HG02870 (cell line): ENCODE measurements at regions not wholly inside any gene's neighbourhood (a gene's known extent, or its start where the extent isn't known, plus 50 kb on each side); places are given as distances from the start of the nearest gene placed in this dataset.
"Not testable (repeated sequence)": the region's sequence is repeated elsewhere in the genome, so short reads cannot be mapped to it uniquely, and the experiment has no call there.

ENCODE experiments used
- ATAC-seq: cut with Tn5 transposase; IDR thresholded peaks from one replicate; pipeline ENCODE4 v1.9.1; 2021; ENCODE audit warnings: mild to moderate bottlenecking, moderate library complexity; ENCODE audit not compliant: unreplicated experiment

- no peak for ATAC-seq
Measured at GRCh38 chr4:16450724-16451123, 224.5 kb upstream of the TAPT1 start.

- ATAC-seq = no peak
Measured at GRCh38 chr4:16450031-16450430, 223.8 kb upstream of the TAPT1 start.

- no peak for ATAC-seq
Measured at GRCh38 chr4:16449406-16449805, 223.1 kb upstream of the TAPT1 start.

GRCh38 chr4:16448241-16448840 is 222.1 kb upstream of the TAPT1 start:
- no peak for ATAC-seq

GRCh38 chr4:16443504-16444088 is 217.3 kb upstream of the TAPT1 start:
- ATAC-seq = peak; percentile 74

GRCh38 chr4:16442296-16442695 is 216.0 kb upstream of the TAPT1 start:
- ATAC-seq = no peak

- ATAC-seq = no peak
Measured at GRCh38 chr4:16439768-16440167, 213.5 kb upstream of the TAPT1 start.

- ATAC-seq = no peak
Measured at GRCh38 chr4:16438986-16439385, 212.7 kb upstream of the TAPT1 start.

GRCh38 chr4:16437836-16438235 is 211.6 kb upstream of the TAPT1 start:
- ATAC-seq = no peak

GRCh38 chr4:16431866-16432265 is 205.6 kb upstream of the TAPT1 start:
- no peak for ATAC-seq

GRCh38 chr4:16418814-16419213 is 192.5 kb upstream of the TAPT1 start:
- ATAC-seq = no peak

- no peak for ATAC-seq
Measured at GRCh38 chr4:16417198-16417597, 190.9 kb upstream of the TAPT1 start.

- no peak for ATAC-seq
Measured at GRCh38 chr4:16416601-16417000, 190.3 kb upstream of the TAPT1 start.

- ATAC-seq = no peak
Measured at GRCh38 chr4:16415751-16416150, 189.5 kb upstream of the TAPT1 start.

GRCh38 chr4:16413814-16414555 is 187.7 kb upstream of the TAPT1 start:
- ATAC-seq = no peak

GRCh38 chr4:16411501-16412085 is 185.3 kb upstream of the TAPT1 start:
- ATAC-seq = no peak

GRCh38 chr4:16393216-16393615 is 166.9 kb upstream of the TAPT1 start:
- not testable (repeated sequence) for ATAC-seq

GRCh38 chr4:16391196-16391595 is 164.9 kb upstream of the TAPT1 start:
- no peak for ATAC-seq

GRCh38 chr4:16387448-16387847 is 161.2 kb upstream of the TAPT1 start:
- no peak for ATAC-seq

- ATAC-seq = no peak
Measured at GRCh38 chr4:16386711-16387320, 160.5 kb upstream of the TAPT1 start.

- ATAC-seq = no peak
Measured at GRCh38 chr4:16384576-16384975, 158.3 kb upstream of the TAPT1 start.

GRCh38 chr4:16382571-16382970 is 156.3 kb upstream of the TAPT1 start:
- no peak for ATAC-seq
